ENCODE measurements at regions not wholly inside any gene's neighbourhood (a gene's known extent, or its start where the extent isn't known, plus 50 kb on each side); places are given as distances from the start of the nearest gene placed in this dataset.

GRCh38 chr5:66354422-66354821, 210.3 kb downstream of the SREK1 start:
- ChIA-PET POLR2A (no interaction called here), CTCF (interaction anchor here (1.0 kb wide), 1 partner anchor 48 kb away, joined by 3 read pairs; no protein-coding TSS in a partner anchor)
- Histone ChIP-seq H3K27me3 (ENCODE audit: control insufficient read depth, insufficient read depth, low read length) (no peaks in the 10 kb centered on the region; the same call in 1 of the 2 replicates), H3K36me3 (ENCODE audit: control insufficient read depth, insufficient read depth, low read length) (no peaks in the 10 kb centered on the region), H3K4me3 (ENCODE audit: low read depth, low read length) (no peak overlapping the region)
- DNase-seq (ENCODE audit: low read depth): no peak
- TF ChIP-seq CTCF (IDR thresholded peaks at IDR 0.05; ENCODE audit: insufficient read depth, low read depth, low read length): no peak

GRCh38 chr5:66356011-66356565, 212.0 kb downstream of the SREK1 start:
- no peak for TF ChIP-seq CTCF (IDR thresholded peaks at IDR 0.05; ENCODE audit: insufficient read depth, low read depth, low read length)
- H3K36me3 ChIP-seq (ENCODE audit: control insufficient read depth, insufficient read depth, low read length): no peaks in the 10 kb centered on the region
- CTCF ChIA-PET: no interaction called here
- POLR2A ChIA-PET: no interaction called here
- H3K4me3 ChIP-seq (ENCODE audit: low read depth, low read length): no peak overlapping the region
- no peak for DNase-seq (ENCODE audit: low read depth)
- no peaks in the 10 kb centered on the region; the same call in 1 of the 2 replicates for H3K27me3 ChIP-seq (ENCODE audit: control insufficient read depth, insufficient read depth, low read length)

- no peak for TF ChIP-seq CTCF (IDR thresholded peaks at IDR 0.05; ENCODE audit: insufficient read depth, low read depth, low read length)
- no peak overlapping the region for H3K4me3 ChIP-seq (ENCODE audit: low read depth, low read length)
- POLR2A ChIA-PET: no interaction called here
- no peaks in the 10 kb centered on the region for H3K36me3 ChIP-seq (ENCODE audit: control insufficient read depth, insufficient read depth, low read length)
- CTCF ChIA-PET: interaction anchor here (1.3 kb wide), 1 partner anchor 51 kb away, joined by 3 read pairs; no protein-coding TSS in a partner anchor
- DNase-seq (ENCODE audit: low read depth): no peak
- H3K27me3 ChIP-seq (ENCODE audit: control insufficient read depth, insufficient read depth, low read length): no peaks in the 10 kb centered on the region; the same call in 1 of the 2 replicates
Measured at GRCh38 chr5:66358741-66359140, 214.6 kb downstream of the SREK1 start.

GRCh38 chr5:66361070-66361469, 217.0 kb downstream of the SREK1 start:
- ChIA-PET CTCF (no interaction called here), POLR2A (no interaction called here)
- Histone ChIP-seq H3K36me3 (ENCODE audit: control insufficient read depth, insufficient read depth, low read length) (no peaks in the 10 kb centered on the region), H3K4me3 (ENCODE audit: low read depth, low read length) (no peak overlapping the region), H3K27me3 (ENCODE audit: control insufficient read depth, insufficient read depth, low read length) (no peaks in the 10 kb centered on the region; the same call in 1 of the 2 replicates)
- no peak for DNase-seq (ENCODE audit: low read depth)
- TF ChIP-seq CTCF (IDR thresholded peaks at IDR 0.05; ENCODE audit: insufficient read depth, low read depth, low read length): no peak

- H3K27me3 ChIP-seq (ENCODE audit: control insufficient read depth, insufficient read depth, low read length): no peaks in the 10 kb centered on the region; the same call in 1 of the 2 replicates
- no peak overlapping the region for H3K4me3 ChIP-seq (ENCODE audit: low read depth, low read length)
- no peak for DNase-seq (ENCODE audit: low read depth)
- CTCF ChIA-PET: no interaction called here
- H3K36me3 ChIP-seq (ENCODE audit: control insufficient read depth, insufficient read depth, low read length): no peaks in the 10 kb centered on the region
- POLR2A ChIA-PET: no interaction called here
- no peak for TF ChIP-seq CTCF (IDR thresholded peaks at IDR 0.05; ENCODE audit: insufficient read depth, low read depth, low read length)
Measured at GRCh38 chr5:66362046-66362445, 217.9 kb downstream of the SREK1 start.

Measured in BJ (cell line).